Bone marrow (tissue), 2 donors: ENCODE measurements at regions not wholly inside any gene's neighbourhood (a gene's known extent, or its start where the extent isn't known, plus 50 kb on each side); places are given as distances from the start of the nearest gene placed in this dataset.

Source experiments
- DNase-seq, 2 donors: peaks; one replicate each; lab custom pipeline; 2025; lab: John Stamatoyannopoulos, UW

DNA sequence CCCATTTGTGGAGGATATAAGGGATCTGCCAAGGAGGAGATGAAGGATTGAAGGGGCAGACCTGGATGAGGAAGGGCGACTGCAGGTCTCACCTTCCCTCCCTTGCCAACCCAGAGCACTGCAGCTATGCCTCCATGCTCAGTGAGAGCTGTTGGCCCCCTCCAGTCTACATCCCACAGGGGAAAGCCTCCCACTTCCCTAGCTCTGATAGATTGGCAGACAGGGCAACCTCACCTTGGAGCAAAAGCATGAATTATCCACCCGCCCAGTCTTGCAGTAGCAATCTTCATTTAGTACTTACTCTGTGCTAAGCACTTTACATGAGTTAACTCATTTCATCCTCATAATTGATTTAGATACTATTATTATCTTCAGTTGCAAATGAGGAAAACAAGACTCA is 70.4 kb upstream of the SMNDC1 start:
- DNase-seq, result no peak

DNA sequence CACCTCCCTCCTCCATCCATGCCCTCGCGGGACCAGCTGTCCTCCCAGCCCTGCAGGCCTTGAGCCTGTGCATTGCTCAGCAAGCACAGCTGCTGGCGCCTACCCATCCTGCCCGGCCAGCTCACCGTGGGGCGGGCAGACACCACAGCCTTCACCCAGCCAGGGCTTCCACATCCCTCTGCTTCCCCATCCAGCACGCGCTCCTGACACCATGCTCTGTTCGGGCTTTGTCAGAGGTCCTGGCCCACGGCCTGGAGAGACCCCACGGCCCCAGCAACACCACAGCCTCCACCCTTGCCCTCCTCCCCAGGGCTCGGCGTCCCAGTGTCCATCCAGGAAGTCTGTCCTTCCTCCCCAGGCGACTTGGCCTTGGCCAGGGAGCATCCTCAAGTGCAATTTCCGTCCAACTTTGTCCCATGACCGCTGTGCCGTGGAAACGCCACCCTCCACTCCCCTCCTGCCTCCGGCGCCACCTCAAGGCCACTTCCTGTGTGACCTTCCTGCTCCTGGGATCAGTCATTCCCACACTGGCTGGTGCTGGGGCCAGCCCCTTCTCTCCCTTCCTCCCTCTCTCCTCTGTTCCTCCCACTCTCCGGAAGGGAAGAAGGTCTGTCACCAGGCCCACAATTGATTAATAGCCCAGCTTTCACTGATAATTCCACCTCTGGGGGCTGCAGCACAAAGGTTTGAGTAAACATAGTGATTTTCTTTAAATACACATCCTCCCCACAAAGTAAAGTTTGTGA is 71.5 kb upstream of the SMNDC1 start:
- DNase-seq, result no peak

DNA sequence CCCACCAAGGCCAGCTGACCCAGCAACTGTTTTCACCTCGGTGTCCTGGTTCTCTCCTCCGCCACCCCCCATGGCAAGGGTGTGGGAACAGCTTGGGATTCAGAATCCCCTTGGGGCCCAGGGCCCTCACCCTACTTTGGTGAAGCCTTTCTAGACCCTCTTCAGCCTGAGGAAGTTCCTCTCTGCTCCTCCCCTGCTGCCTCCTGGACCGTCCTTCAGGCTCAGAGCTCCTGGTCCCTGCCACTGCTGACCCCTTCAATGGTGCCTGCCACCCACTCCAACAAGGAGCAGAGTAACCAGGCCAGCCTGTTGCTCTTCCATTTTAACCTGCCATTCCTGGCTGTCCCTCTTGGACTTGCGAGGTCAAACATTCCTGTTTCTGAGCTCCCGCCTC is 72.0 kb upstream of the SMNDC1 start:
- DNase-seq, result no peak

DNA sequence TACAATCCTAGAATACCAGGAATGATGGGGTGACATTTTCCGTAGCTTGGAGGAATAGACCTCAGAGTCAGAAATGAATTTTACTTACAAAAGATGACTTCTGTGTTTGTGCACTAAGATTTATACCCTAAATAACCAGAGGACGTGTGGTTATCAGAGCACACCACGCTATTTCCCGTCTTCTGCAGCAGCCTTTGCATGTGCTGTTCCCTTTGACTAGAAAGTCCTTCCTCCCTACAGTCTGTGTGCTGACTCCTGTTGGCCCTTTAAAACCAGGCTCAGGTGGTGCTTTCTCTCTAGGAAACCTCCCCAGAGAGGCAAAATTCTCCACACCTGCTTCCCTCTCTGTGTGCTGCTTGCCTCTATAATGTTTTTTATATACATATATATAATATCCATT is 73.3 kb upstream of the SMNDC1 start:
- no peak for DNase-seq

DNA sequence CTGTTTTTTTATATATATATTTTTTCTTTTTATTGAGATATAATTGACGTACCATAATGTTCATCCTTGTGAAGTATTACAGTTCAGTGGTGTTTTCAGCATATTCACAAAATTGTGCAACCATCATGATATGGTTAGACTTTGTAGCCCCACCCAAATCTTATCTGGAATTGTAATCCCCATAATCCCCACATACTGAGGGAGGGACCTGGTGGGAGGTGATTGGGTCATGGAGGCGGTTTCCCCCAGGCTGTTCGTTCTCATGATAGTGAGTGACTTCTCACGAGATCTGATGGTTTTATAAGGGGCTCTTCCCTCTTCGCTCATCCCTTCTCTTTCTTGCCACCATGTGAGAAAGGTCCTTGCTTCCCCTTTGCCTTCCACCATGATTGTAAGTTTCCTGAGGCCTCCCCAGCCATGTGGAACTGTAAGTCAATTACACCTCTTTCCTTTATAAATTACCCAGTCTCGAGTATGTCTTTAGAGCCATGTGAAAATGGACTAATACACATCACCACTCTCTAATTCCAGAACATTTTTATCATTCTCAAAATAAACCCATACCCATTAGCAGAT is 73.9 kb upstream of the SMNDC1 start:
- no peak for DNase-seq

DNA sequence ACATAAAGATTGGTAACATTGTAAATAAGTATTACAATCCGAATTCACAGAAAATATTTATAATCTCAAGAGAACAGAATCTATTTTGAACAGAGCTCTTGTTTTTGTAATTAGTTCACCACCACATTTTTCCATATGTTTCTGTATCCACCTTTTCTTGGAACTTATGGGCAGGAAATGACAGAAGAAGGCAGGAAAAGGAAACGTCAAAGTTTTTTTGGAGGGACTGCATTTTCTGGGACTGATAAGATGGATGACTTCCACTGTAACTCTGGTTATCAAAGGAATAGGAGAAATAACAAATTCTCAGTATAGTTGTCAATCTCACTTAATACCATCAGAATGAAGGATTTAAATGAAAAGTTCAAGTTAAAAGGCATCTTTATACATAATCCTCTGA is 75.1 kb upstream of the SMNDC1 start:
- no peak for DNase-seq

DNA sequence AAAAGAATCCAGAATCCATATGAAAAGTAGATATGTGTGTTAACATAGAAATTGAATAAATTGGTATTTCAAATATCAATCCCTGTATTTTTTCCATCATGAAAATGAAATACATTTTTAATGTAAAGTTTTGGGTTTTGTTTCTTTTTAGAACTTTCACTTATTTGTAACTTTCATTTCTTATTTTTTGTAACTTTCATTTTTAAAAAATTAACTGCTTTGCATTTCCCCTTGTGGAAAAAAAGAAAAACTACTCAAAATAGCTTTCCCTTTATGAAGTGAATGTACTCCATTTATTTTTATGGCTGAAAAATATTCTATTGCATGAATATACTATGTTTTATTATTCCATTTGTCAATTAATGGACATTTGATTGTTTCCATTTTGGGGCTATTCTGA is 75.6 kb upstream of the SMNDC1 start:
- DNase-seq, result no peak

DNA sequence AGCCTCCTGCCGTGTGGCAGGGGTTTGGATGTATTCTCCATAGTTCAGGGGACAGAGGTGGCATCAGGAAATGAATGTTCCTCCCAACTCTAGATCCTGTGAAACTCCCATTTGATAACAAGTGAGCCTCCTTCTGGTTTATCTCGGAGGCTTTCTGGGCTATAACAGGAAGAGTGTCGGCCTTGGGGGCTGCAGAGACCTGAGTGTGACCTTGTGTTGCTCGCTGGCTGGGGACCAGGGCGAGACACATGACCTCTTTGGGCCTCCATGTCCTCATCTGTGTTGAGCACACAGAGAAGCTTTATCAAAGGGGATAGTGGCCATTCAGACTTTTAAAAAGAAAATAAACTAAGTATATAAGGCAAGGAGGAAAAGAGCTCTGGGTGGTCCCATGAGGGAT is 78.0 kb upstream of the SMNDC1 start:
- no peak for DNase-seq

DNA sequence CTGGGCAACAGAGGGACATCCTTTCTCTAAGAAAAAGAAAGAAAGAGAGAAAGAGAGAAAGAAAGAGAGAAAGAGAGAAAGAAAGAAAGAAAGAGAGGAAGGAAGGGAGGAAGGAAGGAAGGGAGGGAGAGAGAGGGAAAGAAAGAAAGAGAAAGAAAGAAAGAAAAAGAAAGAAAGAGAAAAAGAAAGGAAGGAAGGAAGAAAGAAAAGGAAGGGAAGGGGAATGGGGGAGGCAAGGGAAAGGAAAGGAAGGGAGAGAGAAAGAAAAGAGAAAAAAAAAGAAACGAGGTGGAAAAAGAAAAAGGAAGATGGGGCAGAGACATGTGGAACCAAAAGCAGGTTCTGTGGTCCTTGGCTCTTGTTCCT is 82.9 kb upstream of the SMNDC1 start:
- no peak for DNase-seq

DNA sequence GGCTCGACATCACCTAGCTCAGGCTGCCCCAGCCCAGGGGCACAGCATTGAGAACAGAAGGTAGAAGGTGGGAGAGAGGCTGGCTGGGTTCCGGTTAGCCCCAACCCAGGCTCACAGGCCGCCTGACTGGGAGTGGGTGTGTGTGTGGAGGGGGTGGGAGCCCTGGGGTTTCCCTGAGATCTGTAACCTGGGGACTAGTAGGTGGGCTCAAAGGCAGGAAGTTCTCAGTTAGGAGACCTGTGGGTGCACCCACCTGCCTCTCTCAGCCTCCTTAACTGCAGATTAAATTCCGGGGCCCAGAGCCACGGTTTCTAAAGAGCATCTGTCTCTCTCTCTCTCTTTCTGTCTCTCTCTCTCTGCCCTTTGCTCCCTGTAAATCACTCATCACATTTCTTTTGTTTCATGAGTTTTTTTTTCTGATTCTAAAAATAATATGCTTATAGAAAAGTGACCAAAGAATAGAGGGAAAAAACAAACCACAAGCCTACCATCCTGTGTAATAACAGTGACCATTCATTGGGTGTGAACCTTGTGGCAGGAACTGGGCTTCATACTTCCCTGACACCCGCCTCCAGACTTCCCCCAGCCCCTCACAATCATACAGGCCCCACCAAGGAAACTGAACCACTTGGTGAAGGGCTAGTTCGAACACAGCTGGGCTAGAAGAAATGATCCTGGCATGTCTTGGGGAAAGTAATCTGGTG is 83.4 kb upstream of the SMNDC1 start:
- no peak for DNase-seq

DNA sequence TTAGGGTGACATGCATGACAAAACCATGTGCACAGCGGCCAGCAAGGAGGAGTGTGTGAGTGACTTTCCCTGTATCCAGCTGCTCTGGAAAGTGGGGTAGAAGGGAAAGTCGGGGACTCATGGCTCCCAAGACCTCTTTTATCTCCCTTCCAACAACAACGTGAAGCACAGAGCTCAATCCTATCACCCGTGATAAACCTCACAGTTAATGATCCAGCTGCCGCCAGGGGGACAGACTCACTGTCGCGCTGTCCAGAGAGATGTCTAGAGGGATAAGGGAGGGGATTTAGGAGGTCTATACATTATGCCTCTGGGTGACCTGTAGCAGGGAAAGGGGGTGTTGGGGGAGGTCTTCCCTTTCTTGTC is 84.0 kb upstream of the SMNDC1 start:
- no peak for DNase-seq

DNA sequence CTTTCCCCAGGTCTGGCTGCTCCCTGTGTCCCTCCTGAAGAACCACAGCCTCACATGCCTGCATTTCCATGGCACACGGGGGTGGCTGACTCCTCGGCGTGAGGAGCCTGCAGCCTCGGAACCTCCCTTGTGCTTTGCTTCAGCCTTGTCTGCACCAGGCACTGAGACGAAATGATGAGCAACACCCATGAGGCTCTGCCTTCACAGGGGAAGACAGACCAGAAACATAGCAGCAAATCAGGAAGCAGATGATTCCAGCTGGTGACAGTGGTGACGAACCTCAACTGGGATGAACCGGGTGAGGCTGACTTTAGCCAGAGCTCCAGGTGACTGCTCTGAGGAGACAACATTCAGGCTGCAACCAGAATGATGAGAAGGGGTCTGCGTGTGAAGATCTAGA is 84.5 kb upstream of the SMNDC1 start:
- DNase-seq, result peak in 1 of 2 donors; percentile 79

DNA sequence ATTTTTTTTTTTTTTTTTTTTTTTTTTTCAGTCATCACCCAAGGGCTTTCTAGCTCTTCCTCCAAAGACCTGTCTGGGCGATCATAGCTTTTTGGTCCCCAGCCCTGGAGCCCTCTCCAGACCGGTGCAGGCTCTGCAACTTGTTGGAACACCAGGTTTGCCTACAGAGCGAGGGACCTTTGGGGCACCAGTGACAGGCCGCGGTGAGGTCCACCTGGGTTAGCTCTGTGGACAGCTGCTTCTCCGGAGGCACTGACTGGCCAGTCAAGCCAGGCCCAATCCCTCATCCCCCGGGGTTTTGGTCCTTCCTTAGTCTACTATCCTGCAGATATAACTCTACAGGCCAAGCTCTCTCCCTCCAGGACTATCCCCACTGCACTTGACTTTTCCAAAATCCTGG is 86.8 kb upstream of the SMNDC1 start:
- no peak for DNase-seq

DNA sequence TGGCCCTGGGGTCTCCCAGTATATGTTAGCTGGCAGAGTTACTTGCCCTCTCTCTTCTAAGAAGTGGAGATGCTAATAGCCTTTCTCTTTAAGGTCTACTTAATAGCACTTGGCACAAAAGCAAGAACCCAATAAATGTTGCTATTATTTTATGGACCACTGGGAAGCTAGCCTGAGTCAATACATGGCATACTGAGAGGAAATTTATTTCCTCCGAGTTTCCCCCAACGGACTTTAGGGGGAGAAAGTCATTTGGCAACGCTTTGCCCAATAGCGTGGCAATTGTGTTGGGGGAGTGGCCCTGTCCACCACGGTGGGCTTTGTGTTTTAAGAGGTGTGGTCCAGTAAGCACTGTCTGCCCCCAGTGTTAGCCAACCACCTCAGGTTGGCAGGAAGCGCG is 87.4 kb upstream of the SMNDC1 start:
- no peak for DNase-seq

DNA sequence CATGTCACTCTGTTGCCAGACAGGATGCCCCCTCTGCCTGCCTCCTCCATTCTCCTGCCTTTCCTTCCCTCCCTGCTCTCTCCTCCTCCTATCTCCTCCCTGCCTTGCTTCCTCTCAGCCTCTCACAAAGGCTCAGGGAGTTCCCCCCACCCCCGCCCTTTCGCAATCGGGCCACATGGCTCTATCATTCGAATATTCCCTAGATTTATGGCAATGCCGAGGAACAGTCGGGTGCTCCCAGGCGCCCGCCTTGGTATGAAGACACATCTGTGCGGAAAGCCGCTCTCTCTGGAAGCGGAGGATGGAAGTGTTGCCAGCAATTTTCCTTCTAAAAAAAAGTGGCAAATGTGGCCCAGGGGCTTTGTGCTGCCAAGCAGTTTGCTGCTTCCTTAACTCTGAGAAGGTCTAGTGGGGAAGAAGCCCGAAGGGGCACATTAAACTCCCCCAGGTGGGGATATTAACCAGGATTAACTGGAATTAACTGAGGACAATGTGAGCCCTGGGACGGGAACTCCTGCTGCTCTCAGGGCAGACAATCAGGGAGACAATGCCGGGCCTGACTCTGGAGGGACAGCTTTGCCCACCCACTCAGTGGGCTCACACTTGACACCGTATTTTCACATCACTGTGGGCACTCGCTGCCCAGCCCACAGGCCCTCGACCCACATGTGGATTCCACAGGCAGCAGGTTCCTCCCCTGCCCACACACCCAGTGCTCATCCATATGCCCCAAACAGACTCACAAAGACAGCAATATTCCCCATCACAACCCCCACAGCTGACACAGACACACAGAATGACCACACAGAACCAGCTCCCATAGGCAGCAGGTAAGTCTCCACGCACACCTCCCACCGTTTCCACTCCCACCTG is 88.4 kb upstream of the SMNDC1 start:
- no peak for DNase-seq

DNA sequence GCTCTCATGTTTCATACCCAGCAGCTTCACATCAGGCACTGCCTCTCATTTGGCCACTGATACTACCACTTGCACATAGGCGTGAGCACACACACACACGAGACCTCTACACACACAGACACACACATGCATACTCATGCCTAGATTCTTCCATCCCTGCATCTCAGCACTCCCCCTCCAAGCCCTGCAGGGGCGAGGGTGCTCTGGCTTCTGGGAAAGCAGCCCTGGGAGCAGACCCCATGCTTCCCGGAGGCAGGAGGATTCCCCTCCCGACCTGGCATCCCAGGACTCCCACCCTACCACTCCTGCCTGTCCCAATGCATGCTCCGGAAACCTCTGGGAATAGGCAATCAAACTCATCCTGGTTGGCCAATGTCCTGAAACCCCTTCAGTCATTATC is 89.1 kb upstream of the SMNDC1 start:
- no peak for DNase-seq

DNA sequence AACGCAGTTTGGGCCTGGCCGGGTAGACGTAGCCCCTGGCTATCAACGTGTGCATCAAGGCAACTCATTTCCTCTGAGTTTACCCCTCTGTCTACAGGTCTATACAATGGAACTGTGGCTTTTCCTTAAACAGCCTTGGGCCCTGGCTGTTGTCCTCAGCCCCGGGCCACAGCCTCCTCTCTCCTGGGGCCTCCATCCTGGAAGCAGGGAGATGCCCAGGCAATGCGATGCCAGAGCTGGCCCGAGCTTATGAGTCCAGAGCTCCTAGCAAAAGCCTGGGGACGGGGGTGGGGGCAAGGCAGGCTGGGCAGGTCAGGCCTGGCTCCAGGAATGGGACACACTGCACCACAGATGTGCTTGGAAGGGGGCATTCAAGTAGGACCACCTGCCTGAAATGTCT is 89.6 kb upstream of the SMNDC1 start:
- no peak for DNase-seq

DNA sequence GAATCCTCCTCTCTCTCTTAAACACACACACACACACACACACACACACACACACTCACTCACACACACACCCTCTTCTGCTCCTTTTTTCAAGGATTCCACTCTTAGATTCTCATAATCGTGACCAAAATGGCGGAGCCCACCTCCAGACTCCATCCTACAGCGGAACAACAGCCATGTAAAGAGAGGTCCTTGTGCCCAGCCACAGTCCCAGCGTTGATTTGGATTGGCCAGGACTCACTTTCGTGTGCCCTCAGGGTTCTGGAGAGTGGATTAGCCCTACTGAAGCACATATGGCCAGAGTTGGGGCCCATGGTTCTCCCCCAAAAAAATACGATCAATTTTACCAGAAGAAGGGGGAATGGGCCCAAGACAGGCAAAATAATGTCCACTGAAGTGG is 90.2 kb upstream of the SMNDC1 start:
- DNase-seq, result no peak

DNA sequence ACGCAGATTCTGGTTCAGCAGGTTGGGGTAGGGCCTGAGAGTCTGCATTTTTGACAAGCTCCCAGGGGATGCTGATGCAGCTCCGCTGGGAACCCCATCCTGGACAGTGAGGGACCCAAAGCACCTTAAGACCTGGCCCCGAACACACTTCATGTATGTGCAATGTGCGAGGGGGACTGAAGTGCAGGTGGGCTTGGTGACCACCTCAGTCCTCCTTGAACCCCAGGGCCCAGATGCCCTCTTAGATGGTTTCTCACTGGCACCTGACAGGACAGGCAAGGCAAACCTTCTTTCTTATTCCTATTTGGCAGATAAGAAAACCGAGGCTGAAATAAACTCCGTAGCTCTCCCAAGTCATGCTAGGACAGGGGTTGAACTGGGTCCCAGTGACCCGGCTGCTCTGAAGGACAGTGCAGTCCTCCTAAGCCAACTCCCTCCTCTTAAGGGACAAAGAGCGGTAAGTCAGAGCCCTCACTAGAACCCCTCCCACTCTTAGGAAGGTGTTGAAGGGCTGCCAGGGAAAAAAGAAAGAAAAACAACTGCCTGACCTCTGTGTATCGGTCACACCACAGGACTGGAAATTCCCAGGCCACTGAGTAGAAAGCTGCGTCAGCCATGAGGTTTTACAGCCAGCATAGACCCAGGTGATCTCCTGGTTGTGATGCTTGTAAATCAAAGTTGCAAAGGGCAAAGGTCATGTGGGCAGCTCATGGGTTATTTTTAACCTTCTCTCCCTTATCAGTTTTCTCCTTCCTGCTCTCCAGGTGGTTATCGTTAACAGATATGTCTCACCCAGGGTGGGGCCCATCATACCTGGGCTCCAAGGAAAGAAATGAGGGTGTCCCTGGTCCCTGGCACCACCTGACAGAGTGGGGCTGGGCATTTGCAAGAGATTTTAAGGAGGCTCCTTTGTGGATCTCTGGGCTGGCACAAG is 90.9 kb upstream of the SMNDC1 start:
- no peak for DNase-seq

DNA sequence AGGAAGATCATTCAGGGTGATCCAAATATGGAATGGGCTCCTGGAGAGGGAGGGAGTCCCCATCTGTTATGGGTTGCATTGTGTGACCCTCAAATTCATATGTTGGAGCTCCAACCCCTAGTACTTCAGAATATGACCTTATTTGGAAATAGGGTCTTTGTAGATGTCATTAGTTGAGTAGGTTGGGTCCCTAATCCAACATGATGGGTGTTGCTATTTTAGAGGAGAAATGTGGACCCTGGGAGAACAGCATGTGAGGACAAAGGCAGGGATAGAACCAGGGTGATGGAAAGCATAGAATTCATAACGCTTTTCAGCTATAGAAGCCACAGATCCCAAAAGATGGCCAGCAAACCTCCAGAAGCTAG is 91.5 kb upstream of the SMNDC1 start:
- no peak for DNase-seq

DNA sequence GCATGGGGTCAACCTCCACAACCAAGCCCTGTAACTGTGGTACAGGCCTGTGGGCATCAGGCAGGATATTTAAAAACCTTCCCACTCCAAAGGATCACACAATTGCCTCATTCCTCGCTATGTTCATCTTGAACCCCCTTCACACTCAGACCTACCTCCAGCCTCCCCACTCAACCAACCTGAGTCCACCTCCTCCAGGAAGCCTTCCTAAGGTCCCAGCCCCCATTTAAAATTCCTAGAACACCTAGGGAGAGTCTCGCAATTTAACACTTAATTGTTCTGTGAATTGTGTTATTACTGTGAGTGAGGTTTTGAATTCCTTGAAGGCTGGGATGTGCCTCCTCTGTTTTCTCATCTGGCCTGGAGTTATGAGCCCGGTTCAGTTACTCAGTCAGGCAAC is 93.1 kb upstream of the SMNDC1 start:
- DNase-seq, result no peak
